ENCODE measurements at regions not wholly inside any gene's neighbourhood (a gene's known extent, or its start where the extent isn't known, plus 50 kb on each side); places are given as distances from the start of the nearest gene placed in this dataset.

- no peak for DNase-seq (ENCODE audit: low read depth in 2 of 2)
Measured at GRCh38 chr3:154766765-154767503, 313.2 kb upstream of the MME start.

DNA sequence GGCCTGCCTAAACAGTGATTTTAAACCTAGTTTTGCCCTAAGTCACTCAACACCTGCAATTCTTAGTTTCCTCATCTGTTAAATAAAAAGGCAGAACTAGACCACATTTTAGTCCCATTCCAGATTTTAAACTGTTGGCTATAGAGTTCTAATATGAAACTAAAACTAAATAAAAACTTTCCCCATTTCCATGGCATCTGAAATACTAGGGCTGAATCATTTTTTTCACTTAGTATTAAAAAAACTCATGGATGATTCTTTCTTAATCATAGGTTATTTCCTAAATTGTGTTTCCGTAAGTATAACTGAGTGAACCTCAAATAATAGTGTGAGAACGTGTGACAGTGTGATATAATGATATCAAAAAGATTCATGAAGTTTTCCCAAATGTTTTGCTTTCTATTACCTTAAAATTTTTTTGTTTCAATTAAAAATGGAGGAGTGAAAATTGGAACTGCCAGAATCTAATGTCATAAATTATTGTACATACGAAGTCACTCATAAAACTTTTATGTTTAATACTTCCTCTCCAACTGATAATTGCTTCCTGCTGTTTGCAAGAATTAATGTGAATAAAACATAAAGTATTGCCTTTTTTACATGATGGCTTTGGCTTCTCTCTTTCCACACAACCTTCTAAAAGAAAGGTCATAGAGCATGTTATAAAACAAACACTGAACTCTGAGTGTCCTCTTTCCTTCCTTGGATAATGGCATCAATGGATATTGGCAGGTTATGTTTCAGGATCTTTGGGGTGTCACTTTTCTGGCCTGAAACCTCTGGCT is 315.1 kb upstream of the MME start:
- no peak for DNase-seq (ENCODE audit: low read depth in 2 of 2)

- DNase-seq (ENCODE audit: low read depth in 2 of 2) = no peak
Measured at GRCh38 chr3:154762486-154762885, 317.6 kb upstream of the MME start.

DNA sequence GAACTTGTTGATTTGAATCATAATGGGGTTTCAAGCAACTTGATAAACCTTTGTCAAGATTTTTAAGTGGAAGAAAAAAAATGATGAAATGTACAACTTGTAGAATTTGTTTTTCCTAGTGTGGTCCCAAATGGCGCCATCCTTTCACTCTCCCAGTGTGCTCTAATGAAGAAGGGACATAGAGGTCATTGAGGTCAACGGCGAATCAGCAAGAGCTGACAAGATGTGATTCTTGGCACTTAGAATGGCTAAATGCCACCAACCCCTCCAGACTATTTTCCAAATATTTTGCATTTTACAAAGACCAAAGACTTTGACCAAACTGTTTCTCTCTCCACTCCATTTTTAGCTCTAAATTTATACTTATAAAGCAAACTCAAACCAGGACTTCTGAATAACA is 320.2 kb upstream of the MME start:
- DNase-seq (ENCODE audit: low read depth in 2 of 2) = no peak

- peak in 1 of 2 experiments; percentile 25 for DNase-seq (ENCODE audit: low read depth in 2 of 2)
Measured at GRCh38 chr3:154758109-154758868, 321.8 kb upstream of the MME start.

GRCh38 chr3:154753101-154753500 is 323.1 kb upstream of the GPR149 start:
- DNase-seq (ENCODE audit: low read depth in 2 of 2) = no peak

- DNase-seq (ENCODE audit: low read depth in 2 of 2) = no peak
Measured at GRCh38 chr3:154749514-154749913, 319.5 kb upstream of the GPR149 start.

- DNase-seq (ENCODE audit: low read depth in 2 of 2) = no peak
Measured at GRCh38 chr3:154745929-154746328, 315.9 kb upstream of the GPR149 start.

- no peak for DNase-seq (ENCODE audit: low read depth in 2 of 2)
Measured at GRCh38 chr3:154745122-154745521, 315.1 kb upstream of the GPR149 start.

GRCh38 chr3:154743418-154743817 is 313.4 kb upstream of the GPR149 start:
- no peak for DNase-seq (ENCODE audit: low read depth in 2 of 2)

- no peak for DNase-seq (ENCODE audit: low read depth in 2 of 2)
Measured at GRCh38 chr3:154734468-154734867, 304.5 kb upstream of the GPR149 start.

DNA sequence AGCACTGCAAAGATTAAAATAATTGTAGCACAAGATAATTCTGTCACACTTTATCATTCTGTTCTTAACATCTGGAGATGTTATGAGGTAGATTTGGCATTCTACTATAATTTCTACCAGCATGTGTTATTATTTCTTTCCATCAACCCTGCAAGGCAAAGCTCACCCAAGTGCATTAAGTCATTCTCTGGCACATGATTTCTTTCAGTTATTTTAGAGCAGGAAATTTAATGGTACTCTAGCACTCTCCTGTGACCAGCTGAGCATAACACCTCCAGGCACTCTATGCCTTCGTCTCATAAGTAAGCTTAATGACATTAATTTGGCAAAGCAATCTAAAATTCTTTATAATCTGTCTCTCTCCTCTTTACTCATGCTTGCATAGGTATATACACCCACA is 300.2 kb upstream of the GPR149 start:
- no peak for DNase-seq (ENCODE audit: low read depth in 2 of 2)

- DNase-seq (ENCODE audit: low read depth in 2 of 2) = no peak
Measured at GRCh38 chr3:154729741-154730140, 299.8 kb upstream of the GPR149 start.

GRCh38 chr3:154728285-154728684 is 298.3 kb upstream of the GPR149 start:
- no peak for DNase-seq (ENCODE audit: low read depth in 2 of 2)

DNA sequence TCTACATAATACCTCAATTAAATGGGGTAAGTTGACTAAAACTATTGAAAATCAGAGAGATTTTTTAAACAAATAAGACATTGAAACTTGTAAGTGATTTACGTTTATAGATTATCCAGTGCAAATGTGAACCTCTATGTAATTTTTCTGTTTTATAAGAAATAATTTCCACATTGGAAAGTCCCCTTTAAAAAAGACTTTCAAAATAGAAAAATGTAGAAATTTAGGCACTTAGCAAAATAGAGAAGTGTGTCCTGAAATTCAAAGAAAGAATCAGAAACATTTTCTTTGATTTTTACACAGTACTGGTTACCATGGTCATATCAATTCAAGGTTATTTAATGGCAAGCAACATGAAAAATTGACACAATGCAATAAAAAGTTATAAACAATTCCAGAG is 290.9 kb upstream of the GPR149 start:
- DNase-seq (ENCODE audit: low read depth in 2 of 2) = no peak

- no peak for DNase-seq (ENCODE audit: low read depth in 2 of 2)
Measured at GRCh38 chr3:154718053-154718452, 288.1 kb upstream of the GPR149 start.

DNA sequence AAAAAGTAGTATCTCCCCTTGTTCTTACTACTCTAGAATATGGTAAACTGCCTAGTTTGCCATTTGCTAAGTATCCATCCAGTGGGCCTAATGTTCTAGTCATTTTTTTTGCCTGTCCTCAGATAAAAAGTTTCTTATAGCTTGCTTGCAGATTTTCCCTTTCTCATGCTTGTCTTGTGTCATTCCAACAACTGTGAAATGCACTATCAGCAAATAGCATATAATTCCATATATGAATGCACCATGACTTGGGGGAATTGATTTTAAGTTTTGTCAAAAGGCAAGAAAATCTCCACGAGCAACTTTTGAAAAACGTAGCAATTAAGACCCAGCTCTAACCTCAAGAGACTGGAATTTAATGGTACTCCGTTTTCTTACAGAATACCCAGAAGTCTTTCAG is 286.2 kb upstream of the GPR149 start:
- DNase-seq (ENCODE audit: low read depth in 2 of 2) = no peak

DNA sequence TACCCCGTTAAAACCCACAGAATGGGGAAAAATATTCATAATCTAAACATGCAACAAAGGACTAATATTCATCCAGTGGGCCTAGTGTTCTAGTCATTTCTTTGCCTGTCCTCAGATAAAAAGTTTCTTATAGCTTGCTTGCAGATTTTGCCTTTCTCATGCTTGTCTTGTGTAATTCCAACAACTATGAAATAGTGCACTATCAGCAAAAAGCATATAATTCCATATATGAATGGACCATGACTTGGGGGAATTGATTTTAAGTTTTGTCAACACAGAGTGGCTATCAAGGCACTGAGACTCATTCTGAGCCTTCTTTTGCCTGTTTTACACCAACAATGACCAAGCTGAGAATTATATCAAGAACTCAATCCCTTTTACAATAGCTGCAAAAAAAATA is 278.6 kb upstream of the GPR149 start:
- no peak for DNase-seq (ENCODE audit: low read depth in 2 of 2)

GRCh38 chr3:154701055-154701454 is 271.1 kb upstream of the GPR149 start:
- no peak for DNase-seq (ENCODE audit: low read depth in 2 of 2)

DNA sequence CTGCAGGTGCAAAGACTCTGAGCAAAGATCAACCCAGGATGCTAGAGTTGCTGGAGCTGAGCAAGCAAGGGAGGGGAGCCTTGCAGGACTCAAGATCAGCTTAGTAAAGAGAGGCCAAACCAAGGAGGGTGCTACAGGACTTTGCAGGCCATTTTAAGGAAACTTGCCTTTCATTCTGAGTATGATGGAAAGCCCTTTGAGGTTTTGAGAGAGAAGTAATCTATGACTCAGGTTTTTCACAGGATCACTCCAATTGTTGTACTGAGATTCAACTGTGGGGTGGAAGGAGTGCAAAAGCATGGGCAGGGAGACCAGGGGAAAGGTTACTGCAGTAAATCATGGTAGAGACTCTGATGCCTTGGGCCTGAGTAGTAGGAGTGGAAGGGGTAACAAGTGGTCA is 260.4 kb upstream of the GPR149 start:
- no peak for DNase-seq (ENCODE audit: low read depth in 2 of 2)

GRCh38 chr3:154684440-154684839 is 254.4 kb upstream of the GPR149 start:
- DNase-seq (ENCODE audit: low read depth in 2 of 2) = no peak

GRCh38 chr3:154684021-154684420 is 254.0 kb upstream of the GPR149 start:
- no peak for DNase-seq (ENCODE audit: low read depth in 2 of 2)
